GM23338 (cell line): ENCODE measurements at regions not wholly inside any gene's neighbourhood (a gene's known extent, or its start where the extent isn't known, plus 50 kb on each side); places are given as distances from the start of the nearest gene placed in this dataset.

ENCODE experiments used
- ATAC-seq: fragments of 200-7000 bp; cut with Tn5 transposase; 3 replicates; pipeline ENCODE4 v1.9.1; 2020
- DNase-seq: peaks from one replicate; pipeline ENCODE4 v3.0.0-alpha.2; 2015; ENCODE audit warnings: low spot score
- H2AFZ ChIP-seq: fragments of 200-600 bp; sonication (generic); 2 replicates; pipeline ENCODE4 v1.8.0; 2016; ENCODE audit warnings: antibody characterized with exemption, mild to moderate bottlenecking, moderate library complexity
- H3F3A ChIP-seq: fragments of 200-600 bp; sonication (generic); replicated peaks from 2 replicates; pipeline ENCODE4 v1.8.0; 2017; ENCODE audit warnings: antibody characterized with exemption, mixed run types, low read depth
- H3K27ac ChIP-seq: fragments of 200-600 bp; sonication (generic); 2 replicates; pipeline ENCODE4 v1.6.1; 2016; ENCODE audit warnings: low read depth
- H3K27me3 ChIP-seq: fragments of 200-600 bp; sonication (generic); 2 replicates; pipeline ENCODE4 v1.8.0; 2016; ENCODE audit warnings: mild to moderate bottlenecking, mixed run types, moderate library complexity; ENCODE audit not compliant: insufficient read depth
- H3K36me3 ChIP-seq: fragments of 200-600 bp; sonication (generic); 2 replicates; pipeline ENCODE4 v1.8.0; 2016; ENCODE audit warnings: mild to moderate bottlenecking; ENCODE audit not compliant: insufficient read depth
- H3K4me1 ChIP-seq: fragments of 200-600 bp; sonication (generic); 2 replicates; pipeline ENCODE4 v1.8.0; 2016; ENCODE audit warnings: mild to moderate bottlenecking, moderate library complexity; ENCODE audit not compliant: insufficient read depth
- H3K4me2 ChIP-seq: fragments of 200-600 bp; sonication (generic); 2 replicates; pipeline ENCODE4 v1.7.1; 2017; ENCODE audit warnings: mixed run types
- H3K4me3 ChIP-seq: fragments of 200-600 bp; sonication (generic); 2 replicates; pipeline ENCODE4 v1.6.1; 2016; ENCODE audit warnings: mixed run types
- H3K79me2 ChIP-seq: fragments of 200-600 bp; sonication (generic); replicated peaks from 2 replicates; pipeline ENCODE4 v1.8.0; 2017; ENCODE audit warnings: mild to moderate bottlenecking; ENCODE audit not compliant: insufficient read depth
- H3K9me2 ChIP-seq: fragments of 200-600 bp; sonication (generic); 2 replicates; pipeline ENCODE4 v1.8.0; 2017; ENCODE audit not compliant: insufficient read depth
- H4K20me1 ChIP-seq: fragments of 200-600 bp; sonication (generic); replicated peaks from 2 replicates; pipeline ENCODE4 v1.8.0; 2017; ENCODE audit warnings: mild to moderate bottlenecking; ENCODE audit not compliant: insufficient read depth
- H3K27ac Mint-ChIP-seq: 2 replicates; pipeline ENCODE4 v1.8.0; 2020; ENCODE audit warnings: inconsistent platforms, mild to moderate bottlenecking, moderate library complexity, mixed read lengths
- H3K27me3 Mint-ChIP-seq: 3 replicates; pipeline ENCODE4 v1.8.0; 2022; ENCODE audit warnings: low read depth, mild to moderate bottlenecking, moderate library complexity, mixed read lengths, inconsistent platforms; ENCODE audit not compliant: insufficient read depth, poor library complexity
- H3K36me3 Mint-ChIP-seq: 3 replicates; pipeline ENCODE4 v1.8.0; 2021; ENCODE audit warnings: low read depth, mild to moderate bottlenecking, inconsistent platforms, moderate library complexity, mixed read lengths
- H3K4me1 Mint-ChIP-seq: 3 replicates; pipeline ENCODE4 v1.8.0; 2020; ENCODE audit warnings: mild to moderate bottlenecking, inconsistent platforms, mixed read lengths
- H3K4me3 Mint-ChIP-seq: 3 replicates; pipeline ENCODE4 v1.8.0; 2021; ENCODE audit warnings: moderate library complexity, mild to moderate bottlenecking, inconsistent platforms, mixed read lengths
- H3K9me3 Mint-ChIP-seq: 3 replicates; pipeline ENCODE4 v1.8.0; 2020; ENCODE audit warnings: moderate library complexity, mild to moderate bottlenecking, inconsistent platforms, mixed read lengths
- CREB1 ChIP-seq: fragments of 250-450 bp; sonication (Bioruptor Pico); IDR thresholded peaks from 2 replicates; pipeline ENCODE4 v1.5.0; 2020; ENCODE audit warnings: low read depth, mild to moderate bottlenecking, moderate library complexity
- EZH2 ChIP-seq: fragments of 200-600 bp; sonication (generic); IDR thresholded peaks from one replicate; pipeline ENCODE4 v1.8.0; 2017; ENCODE audit warnings: antibody characterized with exemption, mild to moderate bottlenecking, low read depth; ENCODE audit not compliant: unreplicated experiment
- EZH2phosphoT487 ChIP-seq: fragments of 200-600 bp; sonication (generic); IDR thresholded peaks from one replicate; pipeline ENCODE4 v1.8.1; 2018; ENCODE audit warnings: antibody characterized with exemption; ENCODE audit not compliant: unreplicated experiment
- JUNB ChIP-seq: IDR thresholded peaks from one replicate; pipeline ENCODE4 v1.6.1; 2016; ENCODE audit warnings: antibody characterized with exemption; ENCODE audit not compliant: unreplicated experiment
- NANOG ChIP-seq: IDR thresholded peaks from 2 replicates; pipeline ENCODE4 v1.6.1; 2016; ENCODE audit warnings: antibody characterized with exemption, borderline replicate concordance
- POLR2AphosphoS5 ChIP-seq: IDR thresholded peaks from 2 replicates; pipeline ENCODE4 v1.6.1; 2016; ENCODE audit warnings: antibody characterized with exemption, low read depth
- STAT1 ChIP-seq: IDR thresholded peaks from one replicate; pipeline ENCODE4 v1.6.1; 2016; ENCODE audit warnings: antibody characterized with exemption; ENCODE audit not compliant: unreplicated experiment
- ZNF114 ChIP-seq: fragments of 250-450 bp; sonication (Bioruptor Pico); IDR thresholded peaks from 2 replicates; pipeline ENCODE4 v1.5.0; 2020; ENCODE audit warnings: mild to moderate bottlenecking, moderate library complexity
- ZNF331 ChIP-seq: fragments of 250-450 bp; sonication (Bioruptor Pico); IDR thresholded peaks from 2 replicates; pipeline ENCODE4 v1.5.0; 2020; ENCODE audit warnings: low read depth, mild to moderate bottlenecking, moderate library complexity
- TF ChIP-seq, protein P1 (sequence below): IDR thresholded peaks from one replicate; pipeline ENCODE4 v1.6.1; 2018; ENCODE audit warnings: antibody characterized with exemption; ENCODE audit not compliant: unreplicated experiment
- TF ChIP-seq, protein P2 (sequence below): IDR thresholded peaks from 2 replicates; pipeline ENCODE4 v1.6.1; 2016; ENCODE audit warnings: antibody characterized with exemption
- TF ChIP-seq, protein P3 (sequence below): fragments of 250-450 bp; sonication (Bioruptor Pico); IDR thresholded peaks from 2 replicates; pipeline ENCODE4 v1.5.0; 2020; ENCODE audit warnings: mild to moderate bottlenecking, moderate library complexity
- TF ChIP-seq, protein P4 (sequence below), 2 experiments: fragments of 200-600 bp in 1 of 2; sonication (generic) in 1 of 2; conservative IDR thresholded peaks; 2 replicates each; pipeline versions ENCODE4 v1.5.1 to v1.6.1; 2016 to 2017; ENCODE audit warnings: antibody characterized with exemption in 2 of 2, low read depth in 2 of 2, mild to moderate bottlenecking in 2 of 2, moderate library complexity in 1 of 2

DNA sequence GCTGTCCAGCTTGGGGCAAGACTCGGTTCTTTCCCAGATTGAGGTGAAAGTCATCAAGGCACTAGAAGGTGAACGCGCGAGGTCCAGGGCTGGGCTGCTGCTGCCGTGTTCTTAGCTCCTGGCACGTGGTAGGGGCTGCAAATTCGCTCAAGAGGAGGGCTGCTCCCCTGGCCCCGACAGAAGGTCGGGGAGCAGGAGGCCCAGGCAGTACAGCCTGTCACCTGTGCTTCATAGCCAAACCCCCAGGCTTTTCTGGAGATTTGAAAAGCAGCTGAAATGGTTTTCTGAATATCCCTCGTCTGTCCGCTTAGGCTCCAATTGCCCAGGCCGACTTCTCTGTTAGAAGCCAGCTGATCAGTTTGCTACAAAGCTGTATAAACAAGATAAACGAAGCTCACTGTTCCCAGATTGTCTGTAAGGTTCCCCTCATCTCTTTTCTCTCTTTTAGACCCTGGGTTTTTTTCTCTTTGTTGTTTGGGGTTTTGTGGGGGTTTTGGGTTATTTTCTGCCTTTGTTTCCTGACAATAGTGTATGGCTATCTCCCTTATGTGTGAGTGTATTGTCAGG, 60.0 kb upstream of the STX18 start:
- no peak overlapping the region for H3K4me2 ChIP-seq
- H3F3A ChIP-seq, result no peaks in the 10 kb centered on the region
- no peak overlapping the region for H3K4me3 ChIP-seq
- no peak overlapping the region for H3K27ac Mint-ChIP-seq
- ATAC-seq (no peak), DNase-seq (no peak)
- TF ChIP-seq, protein P1, sequence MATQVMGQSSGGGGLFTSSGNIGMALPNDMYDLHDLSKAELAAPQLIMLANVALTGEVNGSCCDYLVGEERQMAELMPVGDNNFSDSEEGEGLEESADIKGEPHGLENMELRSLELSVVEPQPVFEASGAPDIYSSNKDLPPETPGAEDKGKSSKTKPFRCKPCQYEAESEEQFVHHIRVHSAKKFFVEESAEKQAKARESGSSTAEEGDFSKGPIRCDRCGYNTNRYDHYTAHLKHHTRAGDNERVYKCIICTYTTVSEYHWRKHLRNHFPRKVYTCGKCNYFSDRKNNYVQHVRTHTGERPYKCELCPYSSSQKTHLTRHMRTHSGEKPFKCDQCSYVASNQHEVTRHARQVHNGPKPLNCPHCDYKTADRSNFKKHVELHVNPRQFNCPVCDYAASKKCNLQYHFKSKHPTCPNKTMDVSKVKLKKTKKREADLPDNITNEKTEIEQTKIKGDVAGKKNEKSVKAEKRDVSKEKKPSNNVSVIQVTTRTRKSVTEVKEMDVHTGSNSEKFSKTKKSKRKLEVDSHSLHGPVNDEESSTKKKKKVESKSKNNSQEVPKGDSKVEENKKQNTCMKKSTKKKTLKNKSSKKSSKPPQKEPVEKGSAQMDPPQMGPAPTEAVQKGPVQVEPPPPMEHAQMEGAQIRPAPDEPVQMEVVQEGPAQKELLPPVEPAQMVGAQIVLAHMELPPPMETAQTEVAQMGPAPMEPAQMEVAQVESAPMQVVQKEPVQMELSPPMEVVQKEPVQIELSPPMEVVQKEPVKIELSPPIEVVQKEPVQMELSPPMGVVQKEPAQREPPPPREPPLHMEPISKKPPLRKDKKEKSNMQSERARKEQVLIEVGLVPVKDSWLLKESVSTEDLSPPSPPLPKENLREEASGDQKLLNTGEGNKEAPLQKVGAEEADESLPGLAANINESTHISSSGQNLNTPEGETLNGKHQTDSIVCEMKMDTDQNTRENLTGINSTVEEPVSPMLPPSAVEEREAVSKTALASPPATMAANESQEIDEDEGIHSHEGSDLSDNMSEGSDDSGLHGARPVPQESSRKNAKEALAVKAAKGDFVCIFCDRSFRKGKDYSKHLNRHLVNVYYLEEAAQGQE, result no peak
- TF ChIP-seq EZH2, result no peak
- TF ChIP-seq ZNF331, result no peak
- TF ChIP-seq JUNB, result no peak
- TF ChIP-seq, protein P2, sequence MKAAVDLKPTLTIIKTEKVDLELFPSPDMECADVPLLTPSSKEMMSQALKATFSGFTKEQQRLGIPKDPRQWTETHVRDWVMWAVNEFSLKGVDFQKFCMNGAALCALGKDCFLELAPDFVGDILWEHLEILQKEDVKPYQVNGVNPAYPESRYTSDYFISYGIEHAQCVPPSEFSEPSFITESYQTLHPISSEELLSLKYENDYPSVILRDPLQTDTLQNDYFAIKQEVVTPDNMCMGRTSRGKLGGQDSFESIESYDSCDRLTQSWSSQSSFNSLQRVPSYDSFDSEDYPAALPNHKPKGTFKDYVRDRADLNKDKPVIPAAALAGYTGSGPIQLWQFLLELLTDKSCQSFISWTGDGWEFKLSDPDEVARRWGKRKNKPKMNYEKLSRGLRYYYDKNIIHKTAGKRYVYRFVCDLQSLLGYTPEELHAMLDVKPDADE, result no peak
- no peak for TF ChIP-seq NANOG
- TF ChIP-seq EZH2phosphoT487, result no peak
- TF ChIP-seq CREB1, result no peak
- no peak for TF ChIP-seq ZNF114 (CRISPR knock-in tag)
- no peak for TF ChIP-seq POLR2AphosphoS5
- TF ChIP-seq, protein P3, sequence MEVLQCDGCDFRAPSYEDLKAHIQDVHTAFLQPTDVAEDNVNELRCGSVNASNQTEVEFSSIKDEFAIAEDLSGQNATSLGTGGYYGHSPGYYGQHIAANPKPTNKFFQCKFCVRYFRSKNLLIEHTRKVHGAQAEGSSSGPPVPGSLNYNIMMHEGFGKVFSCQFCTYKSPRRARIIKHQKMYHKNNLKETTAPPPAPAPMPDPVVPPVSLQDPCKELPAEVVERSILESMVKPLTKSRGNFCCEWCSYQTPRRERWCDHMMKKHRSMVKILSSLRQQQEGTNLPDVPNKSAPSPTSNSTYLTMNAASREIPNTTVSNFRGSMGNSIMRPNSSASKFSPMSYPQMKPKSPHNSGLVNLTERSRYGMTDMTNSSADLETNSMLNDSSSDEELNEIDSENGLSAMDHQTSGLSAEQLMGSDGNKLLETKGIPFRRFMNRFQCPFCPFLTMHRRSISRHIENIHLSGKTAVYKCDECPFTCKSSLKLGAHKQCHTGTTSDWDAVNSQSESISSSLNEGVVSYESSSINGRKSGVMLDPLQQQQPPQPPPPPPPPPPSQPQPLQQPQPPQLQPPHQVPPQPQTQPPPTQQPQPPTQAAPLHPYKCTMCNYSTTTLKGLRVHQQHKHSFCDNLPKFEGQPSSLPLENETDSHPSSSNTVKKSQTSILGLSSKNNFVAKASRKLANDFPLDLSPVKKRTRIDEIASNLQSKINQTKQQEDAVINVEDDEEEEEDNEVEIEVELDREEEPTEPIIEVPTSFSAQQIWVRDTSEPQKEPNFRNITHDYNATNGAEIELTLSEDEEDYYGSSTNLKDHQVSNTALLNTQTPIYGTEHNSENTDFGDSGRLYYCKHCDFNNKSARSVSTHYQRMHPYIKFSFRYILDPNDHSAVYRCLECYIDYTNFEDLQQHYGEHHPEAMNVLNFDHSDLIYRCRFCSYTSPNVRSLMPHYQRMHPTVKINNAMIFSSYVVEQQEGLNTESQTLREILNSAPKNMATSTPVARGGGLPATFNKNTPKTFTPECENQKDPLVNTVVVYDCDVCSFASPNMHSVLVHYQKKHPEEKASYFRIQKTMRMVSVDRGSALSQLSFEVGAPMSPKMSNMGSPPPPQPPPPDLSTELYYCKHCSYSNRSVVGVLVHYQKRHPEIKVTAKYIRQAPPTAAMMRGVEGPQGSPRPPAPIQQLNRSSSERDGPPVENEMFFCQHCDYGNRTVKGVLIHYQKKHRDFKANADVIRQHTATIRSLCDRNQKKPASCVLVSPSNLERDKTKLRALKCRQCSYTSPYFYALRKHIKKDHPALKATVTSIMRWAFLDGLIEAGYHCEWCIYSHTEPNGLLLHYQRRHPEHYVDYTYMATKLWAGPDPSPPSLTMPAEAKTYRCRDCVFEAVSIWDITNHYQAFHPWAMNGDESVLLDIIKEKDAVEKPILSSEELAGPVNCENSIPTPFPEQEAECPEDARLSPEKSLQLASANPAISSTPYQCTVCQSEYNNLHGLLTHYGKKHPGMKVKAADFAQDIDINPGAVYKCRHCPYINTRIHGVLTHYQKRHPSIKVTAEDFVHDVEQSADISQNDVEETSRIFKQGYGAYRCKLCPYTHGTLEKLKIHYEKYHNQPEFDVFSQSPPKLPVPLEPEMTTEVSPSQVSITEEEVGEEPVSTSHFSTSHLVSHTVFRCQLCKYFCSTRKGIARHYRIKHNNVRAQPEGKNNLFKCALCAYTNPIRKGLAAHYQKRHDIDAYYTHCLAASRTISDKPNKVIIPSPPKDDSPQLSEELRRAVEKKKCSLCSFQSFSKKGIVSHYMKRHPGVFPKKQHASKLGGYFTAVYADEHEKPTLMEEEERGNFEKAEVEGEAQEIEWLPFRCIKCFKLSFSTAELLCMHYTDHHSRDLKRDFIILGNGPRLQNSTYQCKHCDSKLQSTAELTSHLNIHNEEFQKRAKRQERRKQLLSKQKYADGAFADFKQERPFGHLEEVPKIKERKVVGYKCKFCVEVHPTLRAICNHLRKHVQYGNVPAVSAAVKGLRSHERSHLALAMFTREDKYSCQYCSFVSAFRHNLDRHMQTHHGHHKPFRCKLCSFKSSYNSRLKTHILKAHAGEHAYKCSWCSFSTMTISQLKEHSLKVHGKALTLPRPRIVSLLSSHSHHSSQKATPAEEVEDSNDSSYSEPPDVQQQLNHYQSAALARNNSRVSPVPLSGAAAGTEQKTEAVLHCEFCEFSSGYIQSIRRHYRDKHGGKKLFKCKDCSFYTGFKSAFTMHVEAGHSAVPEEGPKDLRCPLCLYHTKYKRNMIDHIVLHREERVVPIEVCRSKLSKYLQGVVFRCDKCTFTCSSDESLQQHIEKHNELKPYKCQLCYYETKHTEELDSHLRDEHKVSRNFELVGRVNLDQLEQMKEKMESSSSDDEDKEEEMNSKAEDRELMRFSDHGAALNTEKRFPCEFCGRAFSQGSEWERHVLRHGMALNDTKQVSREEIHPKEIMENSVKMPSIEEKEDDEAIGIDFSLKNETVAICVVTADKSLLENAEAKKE, result no peak
- TF ChIP-seq STAT1, result no peak
- TF ChIP-seq, protein P4, sequence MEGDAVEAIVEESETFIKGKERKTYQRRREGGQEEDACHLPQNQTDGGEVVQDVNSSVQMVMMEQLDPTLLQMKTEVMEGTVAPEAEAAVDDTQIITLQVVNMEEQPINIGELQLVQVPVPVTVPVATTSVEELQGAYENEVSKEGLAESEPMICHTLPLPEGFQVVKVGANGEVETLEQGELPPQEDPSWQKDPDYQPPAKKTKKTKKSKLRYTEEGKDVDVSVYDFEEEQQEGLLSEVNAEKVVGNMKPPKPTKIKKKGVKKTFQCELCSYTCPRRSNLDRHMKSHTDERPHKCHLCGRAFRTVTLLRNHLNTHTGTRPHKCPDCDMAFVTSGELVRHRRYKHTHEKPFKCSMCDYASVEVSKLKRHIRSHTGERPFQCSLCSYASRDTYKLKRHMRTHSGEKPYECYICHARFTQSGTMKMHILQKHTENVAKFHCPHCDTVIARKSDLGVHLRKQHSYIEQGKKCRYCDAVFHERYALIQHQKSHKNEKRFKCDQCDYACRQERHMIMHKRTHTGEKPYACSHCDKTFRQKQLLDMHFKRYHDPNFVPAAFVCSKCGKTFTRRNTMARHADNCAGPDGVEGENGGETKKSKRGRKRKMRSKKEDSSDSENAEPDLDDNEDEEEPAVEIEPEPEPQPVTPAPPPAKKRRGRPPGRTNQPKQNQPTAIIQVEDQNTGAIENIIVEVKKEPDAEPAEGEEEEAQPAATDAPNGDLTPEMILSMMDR (conservative IDR thresholded peaks at IDR 0.05; ENCODE audit: low read depth in 2 of 2), result no peak
- H3K4me1 ChIP-seq, result peaks cover 2% of the 10 kb centered on the region; the same call in 1 of the 2 replicates
- peaks cover 7% of the 10 kb centered on the region; the same call in 1 of the 2 replicates for H4K20me1 ChIP-seq
- peaks cover 16% of the 10 kb centered on the region for H3K4me1 Mint-ChIP-seq
- H3K27me3 Mint-ChIP-seq, result peaks cover 15% of the 10 kb centered on the region
- H3K4me3 Mint-ChIP-seq, result no peak overlapping the region
- H3K9me2 ChIP-seq, result no peaks in the 10 kb centered on the region; the same call in 1 of the 2 replicates
- H3K36me3 ChIP-seq, result no peaks in the 10 kb centered on the region
- peaks cover 5% of the 10 kb centered on the region; the same call in 1 of the 2 replicates for H3K27me3 ChIP-seq
- H3K36me3 Mint-ChIP-seq, result peaks cover 13% of the 10 kb centered on the region
- H3K79me2 ChIP-seq, result no peaks in the 10 kb centered on the region
- no peaks in the 10 kb centered on the region for H3K9me3 Mint-ChIP-seq
- H2AFZ ChIP-seq, result no peak overlapping the region
- no peak overlapping the region for H3K27ac ChIP-seq
